Stimulated activated CD8-positive, alpha-beta memory T cell treated with anti-CD3 and anti-CD28 coated beads, Interleukin-7, amount 100 ng/mL, for 48 hours (primary cell): ENCODE measurements at regions not wholly inside any gene's neighbourhood (a gene's known extent, or its start where the extent isn't known, plus 50 kb on each side); places are given as distances from the start of the nearest gene placed in this dataset.
"Not testable (repeated sequence)": the region's sequence is repeated elsewhere in the genome, so short reads cannot be mapped to it uniquely, and the experiment has no call there.

ENCODE experiments used
- DNase-seq, 2 donors: peaks; one replicate each; pipeline ENCODE4 v3.0.0-alpha.2; 2020; ENCODE audit warnings: low read depth in 1 of 2; ENCODE audit errors: extremely low read depth in 1 of 2

DNA sequence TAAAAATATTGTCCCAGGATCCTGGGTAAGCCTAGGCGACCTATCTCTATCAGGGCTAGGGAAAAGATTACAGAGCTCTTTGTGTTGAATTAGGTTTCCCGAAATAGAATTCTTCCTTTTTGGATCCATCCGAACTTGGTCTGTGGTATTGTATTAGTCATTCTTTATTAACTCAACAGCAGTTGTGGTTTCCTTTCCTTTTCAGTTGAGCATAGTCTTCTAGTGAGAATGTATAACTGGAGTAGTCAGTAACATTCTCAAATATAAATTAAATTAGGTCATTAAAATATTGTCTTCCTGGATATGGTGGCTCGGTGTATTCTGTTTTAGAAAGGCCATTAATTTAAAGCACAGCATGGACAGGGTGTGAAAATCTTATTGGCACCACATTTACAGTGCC lies 520.4 kb downstream of the NLGN4X start:
- DNase-seq: no peak

DNA sequence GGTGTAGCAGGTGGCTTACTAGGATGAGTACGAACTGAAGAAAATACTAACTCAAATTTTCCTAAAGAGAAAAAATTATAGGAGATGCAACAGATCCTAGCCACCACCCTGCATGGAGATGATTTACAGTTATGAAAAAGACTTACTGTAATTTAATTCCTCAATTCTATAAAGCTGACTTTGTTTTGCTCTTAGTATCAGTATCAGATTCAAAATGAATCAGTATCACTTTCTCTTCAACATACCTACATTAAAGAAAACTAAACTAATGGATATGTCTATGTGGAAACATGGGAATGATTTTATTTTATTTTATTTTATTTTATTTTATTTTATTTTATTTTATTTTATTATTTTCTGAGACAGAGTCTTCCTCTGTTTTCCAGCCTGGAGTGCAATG lies 525.8 kb downstream of the NLGN4X start:
- no peak for DNase-seq

DNA sequence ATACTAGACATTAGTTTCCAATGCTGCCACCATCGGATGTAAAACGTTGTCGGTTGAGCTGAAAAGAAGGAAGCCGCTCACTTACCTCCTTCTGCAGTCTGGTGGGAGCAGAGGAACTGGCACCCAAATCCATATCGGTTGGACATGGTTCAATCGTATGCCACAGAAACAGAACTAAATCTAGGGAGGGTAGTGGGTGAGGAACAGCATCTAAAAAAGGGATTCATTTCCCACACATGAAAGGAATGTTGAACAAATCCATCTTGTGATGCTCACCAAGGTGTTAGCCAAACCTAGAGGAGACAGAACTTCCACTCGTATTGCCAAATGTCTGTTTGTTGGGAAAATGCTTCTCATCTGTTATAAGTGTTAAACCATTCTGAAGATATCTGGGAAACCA lies 532.7 kb downstream of the NLGN4X start:
- no peak for DNase-seq

DNA sequence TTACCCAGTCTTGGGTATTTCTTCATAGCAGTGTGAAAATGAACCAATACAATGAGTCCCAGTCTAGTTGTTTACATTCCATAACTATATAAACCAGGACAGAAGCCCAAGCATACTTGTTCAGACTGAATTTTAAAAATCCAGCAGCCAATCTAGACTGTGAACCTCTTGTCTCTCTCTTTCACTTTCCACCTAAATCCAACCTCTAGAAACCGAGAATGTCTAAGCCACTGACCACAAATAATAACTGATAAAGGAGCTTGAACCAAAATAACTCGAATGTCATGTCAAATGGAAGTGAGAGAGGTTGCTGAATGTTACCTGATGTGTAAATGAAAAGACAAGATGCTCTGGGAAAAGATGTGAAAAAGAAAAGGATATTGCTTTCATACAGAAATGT lies 544.7 kb downstream of the NLGN4X start:
- DNase-seq: no peak

DNA sequence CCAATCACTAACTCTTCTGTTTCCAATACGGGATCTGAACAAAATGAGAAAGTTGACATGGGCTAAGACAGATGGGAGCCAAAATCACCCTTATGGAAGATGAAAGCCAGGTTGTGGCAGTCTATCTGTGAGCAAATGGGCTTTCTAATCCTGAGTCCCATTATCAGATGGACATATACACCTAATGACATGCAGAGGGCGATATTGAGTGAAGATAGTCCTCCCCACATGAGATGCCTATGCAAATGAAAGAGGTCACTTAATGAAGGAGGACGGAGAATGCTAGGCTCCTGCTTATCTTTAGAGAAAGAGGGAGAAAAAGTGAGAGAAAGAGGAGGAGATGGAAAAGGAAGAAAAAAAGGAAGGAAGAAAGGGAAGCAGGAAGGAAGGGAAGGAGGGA lies 547.5 kb downstream of the NLGN4X start:
- no peak for DNase-seq

DNA sequence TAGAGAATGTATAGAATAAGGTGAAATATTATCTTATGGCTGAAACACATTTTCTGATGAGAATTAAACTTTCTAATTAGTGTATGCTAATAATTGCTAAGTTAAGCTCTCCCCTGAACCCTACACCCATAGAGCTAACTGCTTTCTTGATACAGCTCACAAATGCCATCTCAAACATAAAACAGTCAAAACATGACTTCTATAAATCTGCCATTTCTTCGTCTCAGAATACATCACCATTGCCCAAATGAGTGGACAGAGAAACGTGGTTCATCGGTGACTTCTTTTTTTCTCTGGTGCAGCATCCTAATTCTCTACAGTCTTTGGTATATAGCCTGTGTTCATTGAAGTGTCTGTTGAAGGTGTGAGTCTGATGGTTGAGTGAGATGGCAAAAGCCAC lies 554.6 kb downstream of the NLGN4X start:
- no peak for DNase-seq

DNA sequence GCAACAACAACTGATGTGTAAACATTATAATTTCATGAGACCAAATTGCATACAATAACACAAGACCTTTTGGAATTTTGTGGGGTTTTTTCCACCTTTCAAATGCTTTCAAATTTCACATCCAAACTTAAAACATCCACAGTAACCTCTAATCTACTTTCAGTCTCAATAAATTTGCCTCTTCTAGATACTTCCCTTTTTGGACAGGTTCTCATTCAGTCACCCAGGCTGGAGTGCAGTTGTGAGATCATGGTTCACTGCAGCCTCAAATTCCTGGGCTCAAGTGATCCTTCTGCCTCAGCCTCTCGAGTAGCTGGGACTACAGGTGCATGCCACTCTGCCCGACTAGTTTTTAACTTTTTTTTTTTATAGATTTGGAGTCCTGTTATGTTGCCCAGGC lies 556.6 kb downstream of the NLGN4X start:
- no peak for DNase-seq

DNA sequence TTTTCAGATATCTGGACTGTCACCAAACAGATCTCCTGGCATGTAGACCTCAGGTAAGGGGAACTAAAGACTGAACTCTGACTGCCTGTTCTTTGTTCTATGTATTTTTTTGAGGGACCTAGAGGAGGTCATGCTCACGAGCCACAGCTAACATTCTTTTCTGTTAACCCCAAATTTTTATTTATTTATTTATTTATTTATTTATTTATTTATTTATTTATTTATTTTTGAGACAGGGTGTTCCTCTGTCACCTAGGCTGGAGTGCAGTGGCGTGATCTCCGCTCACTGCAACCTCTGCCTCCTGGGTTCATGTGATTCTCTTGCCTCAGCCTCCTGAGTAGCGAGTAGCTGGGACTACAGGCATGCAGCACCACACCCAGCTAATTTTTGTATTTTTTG lies 562.0 kb downstream of the NLGN4X start:
- DNase-seq: not testable (repeated sequence)

DNA sequence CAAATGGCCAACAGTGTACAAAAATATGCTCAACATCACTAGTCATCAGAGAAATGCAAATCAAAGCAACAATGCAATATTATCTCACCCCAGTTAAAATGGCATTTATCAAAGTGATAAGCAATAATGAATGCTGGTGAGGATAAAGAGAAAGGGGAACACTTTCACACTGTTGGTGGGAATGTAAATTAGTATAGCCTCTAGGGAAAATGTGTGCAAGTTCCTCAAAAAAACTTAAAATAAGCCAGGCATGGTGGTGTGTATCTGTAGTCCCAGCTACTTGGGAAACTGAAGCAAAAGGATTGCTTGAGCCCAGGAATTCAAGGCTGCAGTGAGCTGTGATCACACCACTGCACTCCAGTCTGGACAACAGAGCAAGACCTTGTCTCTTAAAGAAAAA lies 572.1 kb downstream of the NLGN4X start:
- no peak for DNase-seq

DNA sequence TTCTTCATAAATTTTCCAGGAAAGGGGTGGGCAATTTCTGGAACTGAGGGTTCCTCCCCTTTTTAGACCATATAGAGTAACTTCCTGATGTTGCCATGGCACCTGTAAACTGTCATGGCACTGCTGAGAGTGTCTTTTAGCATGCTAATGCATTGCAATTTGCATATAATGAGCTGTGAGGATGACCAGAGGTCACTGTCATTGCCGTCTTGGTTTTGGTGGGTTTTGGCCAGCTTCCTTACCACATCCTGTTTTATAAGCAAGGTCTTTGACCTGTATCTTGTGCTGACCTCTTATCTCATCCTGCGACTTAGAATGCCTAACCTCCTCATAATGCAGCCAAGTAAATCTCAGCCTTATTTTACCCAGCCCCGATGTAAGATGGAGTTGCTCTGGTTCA lies 577.8 kb downstream of the NLGN4X start:
- DNase-seq: no peak

DNA sequence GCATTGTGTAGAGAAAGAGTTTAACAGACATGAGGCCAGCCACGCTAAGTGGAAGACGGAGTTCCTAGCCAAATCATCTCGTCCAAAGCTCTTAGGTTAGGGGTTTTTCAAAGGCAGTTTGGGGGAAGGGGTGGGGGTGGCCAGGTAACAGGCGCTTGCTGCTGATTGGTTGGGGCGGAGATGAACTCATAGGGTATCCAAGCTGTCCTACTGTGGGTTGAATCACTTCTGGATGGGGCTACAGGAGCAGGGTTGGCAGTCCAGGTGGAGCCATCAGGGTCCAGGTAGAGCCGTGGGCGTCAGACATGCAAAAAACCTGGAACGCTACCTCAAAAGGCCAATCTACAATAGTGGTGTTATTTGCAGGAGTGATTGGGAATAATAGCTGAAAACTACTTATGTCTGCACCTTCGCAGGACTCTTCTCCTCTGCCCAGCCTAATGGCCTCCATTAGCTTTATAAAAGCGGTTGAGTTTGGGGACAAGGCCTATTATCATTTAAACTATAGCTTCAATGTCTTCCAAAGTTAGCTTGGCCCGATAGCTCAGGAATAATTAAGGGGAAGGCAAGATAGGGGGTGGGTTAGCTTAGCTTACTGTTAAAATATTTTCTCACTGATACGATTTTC lies 579.6 kb downstream of the NLGN4X start:
- no peak for DNase-seq

DNA sequence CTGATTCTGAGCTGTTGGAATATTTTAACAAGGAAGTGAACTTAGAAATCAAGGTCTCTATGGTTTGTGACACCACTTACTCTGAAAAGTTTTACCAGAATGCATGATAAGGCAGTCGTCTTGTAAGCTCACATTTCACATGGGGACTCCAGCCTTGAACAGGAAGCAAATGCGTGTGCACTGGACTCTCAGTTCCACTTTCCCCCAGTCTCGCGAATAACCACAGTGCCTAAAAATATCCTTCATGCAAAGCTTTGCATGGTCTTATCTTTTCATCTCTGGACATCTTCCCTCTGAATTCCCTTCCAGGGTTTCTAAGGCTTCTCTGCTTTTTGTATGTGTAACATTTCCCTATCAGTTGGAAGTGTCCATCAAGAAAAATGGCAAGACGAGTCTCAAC lies 581.8 kb downstream of the NLGN4X start:
- DNase-seq: no peak

DNA sequence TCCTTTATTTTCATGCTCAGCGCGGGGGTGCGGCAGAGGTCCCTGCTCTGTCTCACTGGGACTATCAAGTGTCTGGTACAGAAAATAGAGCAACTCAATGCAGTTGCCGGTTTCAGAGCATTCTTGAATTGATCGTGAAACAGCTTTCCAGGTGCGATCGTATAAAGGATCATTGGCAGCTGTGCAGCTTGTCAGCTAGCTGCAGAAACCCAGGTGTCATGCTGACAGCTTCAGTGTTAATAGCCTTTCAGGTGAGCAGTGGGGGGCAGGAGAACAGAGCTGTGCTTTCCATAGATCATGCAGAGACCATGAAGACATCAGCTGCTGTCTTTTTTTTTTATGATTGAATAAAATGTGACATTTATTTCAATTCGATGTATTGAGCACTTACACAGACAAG lies 583.9 kb downstream of the NLGN4X start:
- no peak for DNase-seq

DNA sequence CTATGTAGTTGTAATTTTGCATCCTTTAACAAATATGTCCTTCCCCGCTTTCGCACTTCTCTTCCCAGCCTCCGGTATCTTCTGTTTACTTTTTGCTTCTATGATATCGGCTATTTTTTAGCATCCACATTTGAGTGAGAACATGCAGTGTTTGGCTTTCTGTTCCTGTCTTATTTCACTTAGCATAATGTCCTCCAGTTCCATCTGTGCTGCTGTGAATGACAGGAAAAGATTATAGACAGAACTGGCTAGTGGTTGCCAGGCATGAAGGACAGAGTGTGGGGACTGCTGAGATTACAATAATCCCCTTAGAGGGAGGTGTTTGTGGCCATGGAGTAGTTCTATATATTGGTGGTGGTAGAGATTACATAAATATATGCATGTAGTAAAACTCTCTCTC lies 588.6 kb downstream of the NLGN4X start:
- no peak for DNase-seq

DNA sequence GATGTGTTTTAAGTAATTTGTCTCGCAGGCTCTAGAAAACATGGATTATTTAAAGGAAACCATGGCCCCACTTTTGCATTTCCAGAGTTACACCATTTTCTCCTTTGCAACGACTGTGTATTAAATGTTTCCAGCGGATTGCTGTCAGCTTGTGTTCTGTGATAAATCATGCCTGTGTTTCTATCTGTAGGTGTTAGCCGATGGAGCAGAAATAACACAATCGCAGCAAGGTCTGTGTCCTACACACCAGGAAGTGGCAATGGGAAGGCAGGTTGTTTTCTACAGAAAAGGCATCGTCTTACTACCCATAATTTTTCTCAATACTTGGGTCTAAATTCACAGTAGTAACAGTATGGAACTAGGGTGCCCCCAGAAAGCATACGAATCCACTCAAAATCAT lies 590.1 kb downstream of the NLGN4X start:
- DNase-seq: no peak

DNA sequence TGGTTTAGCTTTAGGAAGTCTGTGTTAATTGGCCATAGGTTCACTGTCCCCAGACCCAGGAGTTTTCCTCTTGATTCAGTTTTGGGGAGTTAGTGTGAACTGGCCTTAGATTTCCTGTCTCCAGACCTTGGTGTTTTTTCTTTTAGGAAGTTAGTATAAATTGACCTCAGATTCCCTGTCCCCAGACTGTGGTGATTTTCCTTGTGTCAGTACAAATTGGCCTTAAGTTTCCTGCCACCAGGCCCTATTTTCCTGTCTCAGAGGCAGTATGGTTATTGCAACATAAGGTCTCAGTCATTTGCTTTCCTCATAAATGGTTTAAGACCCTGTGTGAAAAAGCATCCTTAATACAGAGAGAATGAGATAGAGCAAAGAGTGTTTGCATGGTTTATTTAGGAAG lies 595.8 kb downstream of the NLGN4X start:
- no peak for DNase-seq

DNA sequence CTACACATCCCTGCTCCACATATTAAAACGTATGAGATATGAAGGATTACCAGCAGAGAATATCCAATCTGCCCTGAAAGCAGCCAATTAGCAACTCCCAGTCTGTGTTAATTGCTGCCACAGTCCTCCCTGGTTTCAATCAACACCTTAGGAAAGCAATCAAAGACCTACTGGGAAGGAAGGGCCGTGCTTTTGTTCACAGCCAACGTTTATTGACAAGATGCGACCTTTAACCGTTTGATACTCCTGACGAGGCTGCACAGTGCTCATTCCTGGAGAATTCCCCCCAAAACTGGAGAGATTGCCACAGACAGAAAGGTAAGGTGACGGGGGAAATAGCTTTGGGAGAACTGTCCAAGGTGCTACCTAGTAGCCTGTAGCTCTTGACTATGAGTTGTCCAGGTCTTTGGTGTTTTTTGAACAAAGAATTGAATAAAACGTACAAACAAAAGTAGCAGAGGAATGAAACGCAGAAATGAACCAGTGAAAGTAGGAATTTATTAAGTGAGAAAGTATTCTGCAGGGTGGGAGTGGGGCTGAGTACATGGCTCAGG lies 596.5 kb downstream of the NLGN4X start:
- DNase-seq: no peak

DNA sequence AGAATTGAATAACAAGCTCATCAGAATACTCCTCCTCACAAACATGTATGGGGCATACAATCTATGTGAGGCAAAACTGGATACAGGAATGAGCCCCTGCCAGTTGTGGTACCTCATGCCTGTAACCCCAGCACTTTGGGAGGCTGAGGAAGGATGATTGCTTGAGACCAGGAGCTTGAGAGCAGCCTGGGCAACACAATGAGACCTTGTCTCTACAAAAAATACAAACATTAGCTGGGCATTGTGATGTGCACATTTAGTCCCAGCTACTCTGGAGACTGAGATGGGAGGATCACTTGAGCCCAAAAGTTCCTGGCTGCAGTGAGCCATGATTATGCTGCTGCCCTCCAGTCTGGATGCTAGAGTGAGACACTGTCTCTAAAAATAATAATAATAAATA lies 611.0 kb downstream of the NLGN4X start:
- DNase-seq: no peak

DNA sequence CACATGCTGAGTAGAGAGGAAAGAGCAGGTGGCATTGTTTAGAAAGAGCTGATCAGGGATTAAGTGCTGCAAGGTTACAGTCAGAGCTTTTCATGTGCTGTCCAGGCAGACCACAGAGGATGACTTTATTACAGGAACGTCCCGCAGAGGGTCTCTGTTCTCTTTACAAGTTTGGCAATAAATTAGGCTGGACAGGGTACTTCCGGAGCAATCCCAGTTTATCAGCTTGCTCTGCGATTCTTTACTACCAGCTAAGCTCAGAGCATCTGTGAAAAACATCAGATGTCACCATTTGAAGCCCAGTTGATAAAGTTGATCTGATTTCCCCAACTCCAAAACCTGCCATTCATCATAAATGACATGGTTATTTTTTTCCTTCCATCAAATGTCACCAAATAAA lies 633.1 kb downstream of the NLGN4X start:
- no peak for DNase-seq

DNA sequence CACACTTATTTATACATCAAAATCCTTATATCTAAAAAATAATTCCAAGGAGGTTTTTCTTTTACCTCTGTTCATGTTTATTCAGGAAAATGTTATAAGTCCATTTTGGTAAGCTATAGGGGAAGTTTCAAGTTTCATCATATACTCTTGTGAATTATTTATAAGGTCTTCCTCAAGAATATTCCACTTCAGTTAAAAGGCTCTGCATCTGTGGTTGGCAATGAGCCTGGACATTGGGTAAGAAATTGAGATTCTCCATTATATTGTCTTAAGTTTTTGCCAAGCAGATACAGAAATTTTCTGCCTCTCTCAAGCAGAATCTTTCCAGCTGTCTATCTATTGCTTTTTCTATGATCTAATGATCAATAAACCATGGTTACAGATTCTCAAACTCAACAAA lies 641.9 kb downstream of the NLGN4X start:
- DNase-seq: no peak

DNA sequence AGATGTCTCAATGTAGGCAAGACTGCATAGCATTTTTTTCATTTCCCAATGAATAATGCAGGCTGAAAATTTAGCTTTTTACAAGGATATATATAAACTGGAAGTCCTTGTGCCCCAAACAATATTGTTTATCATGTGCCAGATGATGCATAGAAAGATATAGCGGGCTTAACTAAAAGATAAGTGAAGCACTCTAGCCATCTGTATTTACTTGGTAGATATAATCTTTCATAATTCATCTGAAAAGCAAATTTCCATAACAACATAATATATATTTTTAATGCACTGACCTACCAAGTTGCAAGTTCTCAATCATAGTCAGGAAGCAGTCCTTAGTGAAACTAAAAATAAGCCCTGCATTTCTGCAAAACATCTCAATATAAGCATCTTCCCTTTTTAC lies 653.3 kb downstream of the NLGN4X start:
- no peak for DNase-seq

DNA sequence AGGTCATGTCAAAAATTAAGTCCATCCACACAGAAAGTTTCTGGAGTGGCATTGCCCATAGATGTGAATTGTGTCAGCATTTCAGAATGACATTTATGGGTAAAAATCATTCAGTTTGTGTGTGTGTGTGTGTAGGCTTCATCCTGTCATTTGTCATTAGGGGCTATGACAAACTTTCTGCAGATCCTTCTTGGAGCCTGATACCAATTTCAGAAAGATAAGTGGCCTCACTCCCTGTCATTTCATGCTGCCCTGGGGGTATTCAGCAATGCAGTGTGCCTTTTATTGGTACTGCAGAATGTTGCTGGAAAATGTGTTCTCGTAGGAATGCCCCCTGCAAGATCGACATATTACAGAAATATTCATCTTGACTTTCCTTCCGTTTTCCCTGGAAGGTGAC lies 659.7 kb downstream of the NLGN4X start:
- DNase-seq: no peak

DNA sequence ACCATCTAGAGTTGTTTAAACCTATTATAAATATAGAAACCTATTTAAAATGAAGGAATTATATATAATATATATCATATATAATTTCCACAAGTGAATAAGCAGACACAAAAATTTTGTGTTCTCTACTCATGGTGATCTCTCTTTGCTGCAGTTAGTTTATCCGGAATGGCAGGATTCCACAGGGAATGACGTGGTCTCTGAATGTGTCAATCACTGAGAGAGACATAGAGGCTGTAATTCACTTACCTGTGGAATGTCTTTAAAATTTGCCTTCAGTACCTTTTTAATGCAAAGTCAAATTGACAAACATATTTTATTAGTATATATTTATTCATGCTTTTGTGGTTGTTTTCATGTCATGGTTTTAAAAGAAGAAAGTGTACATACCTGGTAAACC lies 669.3 kb downstream of the NLGN4X start:
- DNase-seq: no peak
